IMR-90 (cell line): ENCODE measurements at regions not wholly inside any gene's neighbourhood (a gene's known extent, or its start where the extent isn't known, plus 50 kb on each side); places are given as distances from the start of the nearest gene placed in this dataset.

Experiments
- ATAC-seq: fragments of 200-7000 bp; cut with Tn5 transposase; 2 replicates; pipeline ENCODE4 v1.9.1; 2020; ENCODE audit warnings: low read depth, mild to moderate bottlenecking, moderate library complexity
- BruUV-seq: library from RNA; stranded (reverse); fragments of 400-500 nt; replicated peaks from 2 replicates; lab custom pipeline; 2021; lab: Mats Ljungman, UMichigan
- CTCF ChIA-PET: fragments of 300-600 bp; formaldehyde crosslinking; extraction: SDS; loops from one replicate; lab custom pipeline; 2021; ENCODE audit warnings: antibody characterized with exemption; lab: Yijun Ruan, JAX
- POLR2A ChIA-PET: fragments of 300-600 bp; sonication (Branson Sonifier 250); formaldehyde crosslinking; loops from one replicate; lab custom pipeline; 2022; ENCODE audit warnings: antibody characterized with exemption; ENCODE audit not compliant: unreplicated experiment; lab: Charles Lee
- DNase-seq: peaks from one replicate; pipeline ENCODE4 v3.0.0; 2013
- H2AFZ ChIP-seq: replicated peaks from 2 replicates; pipeline ENCODE3; 2013; ENCODE audit warnings: low read length, mild to moderate bottlenecking; ENCODE audit not compliant: poor library complexity
- H2AK5ac ChIP-seq: 2 replicates; pipeline ENCODE4 v1.6.1; 2013; ENCODE audit warnings: low read depth, low read length, inconsistent platforms
- H2AK9ac ChIP-seq: replicated peaks from 2 replicates; pipeline ENCODE3; 2013; ENCODE audit warnings: mild to moderate bottlenecking, low read depth, low read length, moderate library complexity; ENCODE audit not compliant: poor library complexity
- H2BK120ac ChIP-seq: 2 replicates; pipeline ENCODE4 v1.6.1; 2013; ENCODE audit warnings: low read depth, low read length, inconsistent platforms
- H2BK15ac ChIP-seq: 3 replicates; pipeline ENCODE4 v1.6.1; 2013; ENCODE audit warnings: low read depth, low read length, inconsistent platforms
- H2BK20ac ChIP-seq: 2 replicates; pipeline ENCODE4 v1.6.1; 2013; ENCODE audit warnings: low read depth, mild to moderate bottlenecking, inconsistent platforms, low read length, moderate library complexity
- H2BK5ac ChIP-seq: 2 replicates; pipeline ENCODE4 v1.6.1; 2013; ENCODE audit warnings: mild to moderate bottlenecking, low read depth, low read length, inconsistent platforms; ENCODE audit not compliant: poor library complexity, severe bottlenecking
- H3K14ac ChIP-seq: replicated peaks from 2 replicates; pipeline ENCODE4 v1.6.1; 2013; ENCODE audit warnings: low read depth, low read length, inconsistent platforms
- H3K18ac ChIP-seq: 2 replicates; pipeline ENCODE4 v1.6.1; 2013; ENCODE audit warnings: low read depth, low read length, control low read depth
- H3K23ac ChIP-seq: 2 replicates; pipeline ENCODE4 v1.6.1; 2013; ENCODE audit warnings: low read depth, low read length, inconsistent platforms
- H3K27ac ChIP-seq: 2 replicates; pipeline ENCODE4 v1.5.1; 2013; ENCODE audit warnings: mild to moderate bottlenecking, control low read depth, low read length; ENCODE audit not compliant: insufficient read depth
- H3K27me3 ChIP-seq: 2 replicates; pipeline ENCODE4 v1.6.1; 2013; ENCODE audit warnings: low read length; ENCODE audit not compliant: control insufficient read depth, insufficient read depth
- H3K36me3 ChIP-seq: 2 replicates; pipeline ENCODE4 v1.6.1; 2013; ENCODE audit warnings: low read length, mixed read lengths; ENCODE audit not compliant: control insufficient read depth, insufficient read depth
- H3K4ac ChIP-seq: 2 replicates; pipeline ENCODE4 v1.6.1; 2013; ENCODE audit warnings: low read depth, low read length, inconsistent platforms
- H3K4me1 ChIP-seq: 2 replicates; pipeline ENCODE4 v1.6.1; 2013; ENCODE audit warnings: low read length, mixed read lengths; ENCODE audit not compliant: control insufficient read depth, insufficient read depth
- H3K4me2 ChIP-seq: 2 replicates; pipeline ENCODE4 v1.6.1; 2013; ENCODE audit warnings: low read depth, mild to moderate bottlenecking, control low read depth, low read length, moderate library complexity
- H3K4me3 ChIP-seq: 2 replicates; pipeline ENCODE4 v1.5.1; 2013; ENCODE audit warnings: low read depth, mild to moderate bottlenecking, control low read depth, low read length, moderate library complexity; ENCODE audit not compliant: insufficient read depth
- H3K56ac ChIP-seq: 2 replicates; pipeline ENCODE4 v1.6.1; 2013; ENCODE audit warnings: low read length, inconsistent platforms; ENCODE audit not compliant: insufficient read depth; ENCODE audit errors: extremely low read depth
- H3K79me1 ChIP-seq, 2 experiments: 2 replicates each; pipeline ENCODE4 v1.6.1; 2013; ENCODE audit warnings: low read length in 2 of 2, inconsistent platforms in 1 of 2, low read depth in 1 of 2
- H3K9ac ChIP-seq: 2 replicates; pipeline ENCODE4 v1.6.1; 2013; ENCODE audit warnings: low read depth, low read length, control low read depth
- H3K9me1 ChIP-seq: 2 replicates; pipeline ENCODE4 v1.6.1; 2013; ENCODE audit warnings: low read length, inconsistent platforms; ENCODE audit not compliant: insufficient read depth
- H3K9me3 ChIP-seq: 2 replicates; pipeline ENCODE4 v1.6.1; 2013; ENCODE audit warnings: low read length; ENCODE audit not compliant: control insufficient read depth, insufficient read depth
- H4K20me1 ChIP-seq: 2 replicates; pipeline ENCODE4 v1.6.1; 2013; ENCODE audit warnings: low read length, inconsistent platforms; ENCODE audit not compliant: insufficient read depth
- H4K5ac ChIP-seq: 2 replicates; pipeline ENCODE4 v1.6.1; 2013; ENCODE audit warnings: mild to moderate bottlenecking, low read depth, low read length, control low read depth
- H4K8ac ChIP-seq, 2 experiments: 2 replicates each; pipeline ENCODE4 v1.6.1; 2013; ENCODE audit warnings: low read depth in 2 of 2, low read length in 2 of 2, control low read depth in 1 of 2, inconsistent platforms in 1 of 2
- H4K91ac ChIP-seq: 2 replicates; pipeline ENCODE4 v1.6.1; 2013; ENCODE audit warnings: low read depth, low read length, inconsistent platforms; ENCODE audit not compliant: insufficient read depth
- RAD21 ChIP-seq: IDR thresholded peaks from 2 replicates; pipeline ENCODE4 v1.6.1; 2012; ENCODE audit warnings: low read length, improper control_type of control experiment
- USF2 ChIP-seq: fragments of 150-350 bp; IDR thresholded peaks from 2 replicates; pipeline ENCODE4 v1.6.1; 2017; ENCODE audit warnings: mild to moderate bottlenecking, antibody characterized with exemption, low read length, low read depth
- WGBS, 2 experiments: methylation state at CpG; one replicate each; pipeline versions ENCODE4 v1.1.5 to v1.1.7; 2013; ENCODE audit warnings: missing lambda C conversion rate in 2 of 2; ENCODE audit not compliant: insufficient read length in 1 of 2; ENCODE audit errors: extremely low coverage in 2 of 2; 5-methylcytosine and 5-hydroxymethylcytosine counted together
- dilution Hi-C: fragments of 300-500 bp; cut with HindIII; formaldehyde crosslinking; loops from one replicate; pipeline ENCODE4 v1.14.3; 2018; ENCODE audit warnings: low sequenced_read_pairs; ENCODE audit not compliant: unreplicated experiment
- in situ Hi-C: fragments of 300-500 bp; cut with MboI; formaldehyde crosslinking; loops from 3 replicates; pipeline ENCODE4 v1.14.3; 2019; ENCODE audit warnings: low sequenced_read_pairs, inconsistent platforms, mixed read lengths
- intact Hi-C: fragments of 100-400 bp; cut with micrococcal nuclease; formaldehyde crosslinking; loops from 2 replicates; pipeline ENCODE4 v1.10.0; 2022

GRCh38 chr13:106819413-106820180, 251.7 kb upstream of the ARGLU1 start:
- no peak overlapping the region for H2AFZ ChIP-seq
- no peaks in the 10 kb centered on the region for H3K36me3 ChIP-seq
- no peaks in the 10 kb centered on the region for H4K20me1 ChIP-seq
- H3K23ac ChIP-seq, result no peak overlapping the region
- POLR2A ChIA-PET, result no interaction called here
- no peak overlapping the region for H2BK120ac ChIP-seq
- ATAC-seq, result no peak
- in situ Hi-C loops (no loop called here), dilution Hi-C loops (no loop called here), intact Hi-C loops (loop anchor here (10.0 kb wide), 1 partner anchor 495 kb away; no protein-coding TSS in a partner anchor)
- H2AK5ac ChIP-seq, result no peak overlapping the region
- no peak overlapping the region for H3K18ac ChIP-seq
- H4K91ac ChIP-seq, result no peak overlapping the region
- H3K14ac ChIP-seq, result no peak overlapping the region
- H3K27me3 ChIP-seq, result no peaks in the 10 kb centered on the region
- no peak for DNase-seq
- no peak for TF ChIP-seq RAD21
- no peak for TF ChIP-seq USF2
- H3K79me1 ChIP-seq, result no peaks in the 10 kb centered on the region
- H3K27ac ChIP-seq, result no peak overlapping the region
- H4K8ac ChIP-seq, result no peak overlapping the region
- no peak overlapping the region for H3K4me2 ChIP-seq
- no peak overlapping the region for H2AK9ac ChIP-seq
- no peak overlapping the region for H2BK20ac ChIP-seq
- WGBS, 2 experiments, result no CpG with 5 or more reads among the region's 6 CpGs
- no peak overlapping the region for H3K4ac ChIP-seq
- CTCF ChIA-PET, result no interaction called here
- no peak overlapping the region for H3K9ac ChIP-seq
- H2BK5ac ChIP-seq, result no peak overlapping the region
- no TSS peak for BruUV-seq
- no peaks in the 10 kb centered on the region for H3K9me3 ChIP-seq
- H3K56ac ChIP-seq, result no peak overlapping the region
- no peaks in the 10 kb centered on the region for H3K4me1 ChIP-seq
- no peak overlapping the region for H3K4me3 ChIP-seq
- no peak overlapping the region for H2BK15ac ChIP-seq
- no peaks in the 10 kb centered on the region for H3K9me1 ChIP-seq
- no peak overlapping the region for H4K5ac ChIP-seq
